ENCODE measurements at regions not wholly inside any gene's neighbourhood (a gene's known extent, or its start where the extent isn't known, plus 50 kb on each side); places are given as distances from the start of the nearest gene placed in this dataset.

GRCh38 chr5:2017540-2018389 is 135.0 kb upstream of the IRX4 start:
- Histone ChIP-seq H3K4me3 (ENCODE audit: low read depth, low read length) (no peak overlapping the region), H3K27ac (ENCODE audit: low read depth, low read length) (no peak overlapping the region), H3K9me3 (ENCODE audit: control insufficient read depth, insufficient read depth, low read length) (no peaks in the 10 kb centered on the region; the same call in 1 of the 2 replicates), H3K27me3 (ENCODE audit: control insufficient read depth, insufficient read depth, low read length) (no peaks in the 10 kb centered on the region)
- CTCF ChIA-PET: interaction anchor here (1.8 kb wide), 1 partner anchor 254 kb away, joined by 5 read pairs; no protein-coding TSS in a partner anchor
- peak; percentile 49 for TF ChIP-seq CTCF (IDR thresholded peaks at IDR 0.05; ENCODE audit: low read depth, low read length)
- no peak for DNase-seq (ENCODE audit: low read depth, low spot score)
- POLR2A ChIA-PET: no interaction called here

- DNase-seq (ENCODE audit: low read depth, low spot score): no peak
- CTCF ChIA-PET: interaction anchor here (1.8 kb wide), 1 partner anchor 252 kb away, joined by 5 read pairs; no protein-coding TSS in a partner anchor
- H3K27me3 ChIP-seq (ENCODE audit: control insufficient read depth, insufficient read depth, low read length): no peaks in the 10 kb centered on the region
Measured at GRCh38 chr5:2015961-2016360, 133.2 kb upstream of the IRX4 start.

GRCh38 chr5:2015124-2015848 is 132.6 kb upstream of the IRX4 start:
- Histone ChIP-seq H3K9me3 (ENCODE audit: control insufficient read depth, insufficient read depth, low read length) (no peaks in the 10 kb centered on the region), H3K27ac (ENCODE audit: low read depth, low read length) (no peak overlapping the region), H3K27me3 (ENCODE audit: control insufficient read depth, insufficient read depth, low read length) (no peaks in the 10 kb centered on the region), H3K4me3 (ENCODE audit: low read depth, low read length) (no peak overlapping the region)
- DNase-seq (ENCODE audit: low read depth, low spot score): no peak
- CTCF ChIA-PET: no interaction called here
- no peak for TF ChIP-seq CTCF (IDR thresholded peaks at IDR 0.05; ENCODE audit: low read depth, low read length)
- POLR2A ChIA-PET: no interaction called here

More at GRCh38 chr5:2015961-2016360, 133.2 kb upstream of the IRX4 start:
- POLR2A ChIA-PET: no interaction called here
- no peaks in the 10 kb centered on the region for H3K9me3 ChIP-seq (ENCODE audit: control insufficient read depth, insufficient read depth, low read length)
- H3K27ac ChIP-seq (ENCODE audit: low read depth, low read length): no peak overlapping the region
- TF ChIP-seq CTCF (IDR thresholded peaks at IDR 0.05; ENCODE audit: low read depth, low read length): no peak
- no peak overlapping the region for H3K4me3 ChIP-seq (ENCODE audit: low read depth, low read length)

- Histone ChIP-seq H3K9me3 (ENCODE audit: control insufficient read depth, insufficient read depth, low read length) (no peaks in the 10 kb centered on the region), H3K27ac (ENCODE audit: low read depth, low read length) (no peak overlapping the region), H3K27me3 (ENCODE audit: control insufficient read depth, insufficient read depth, low read length) (no peaks in the 10 kb centered on the region), H3K4me3 (ENCODE audit: low read depth, low read length) (no peak overlapping the region)
- DNase-seq (ENCODE audit: low read depth, low spot score): no peak
- TF ChIP-seq CTCF (IDR thresholded peaks at IDR 0.05; ENCODE audit: low read depth, low read length): no peak
- ChIA-PET POLR2A (no interaction called here), CTCF (no interaction called here)
Measured at GRCh38 chr5:2014058-2014610, 131.4 kb upstream of the IRX4 start.
